ENCODE measurements at regions not wholly inside any gene's neighbourhood (a gene's known extent, or its start where the extent isn't known, plus 50 kb on each side); places are given as distances from the start of the nearest gene placed in this dataset.
"Not testable (repeated sequence)": the region's sequence is repeated elsewhere in the genome, so short reads cannot be mapped to it uniquely, and the experiment has no call there.

DNA sequence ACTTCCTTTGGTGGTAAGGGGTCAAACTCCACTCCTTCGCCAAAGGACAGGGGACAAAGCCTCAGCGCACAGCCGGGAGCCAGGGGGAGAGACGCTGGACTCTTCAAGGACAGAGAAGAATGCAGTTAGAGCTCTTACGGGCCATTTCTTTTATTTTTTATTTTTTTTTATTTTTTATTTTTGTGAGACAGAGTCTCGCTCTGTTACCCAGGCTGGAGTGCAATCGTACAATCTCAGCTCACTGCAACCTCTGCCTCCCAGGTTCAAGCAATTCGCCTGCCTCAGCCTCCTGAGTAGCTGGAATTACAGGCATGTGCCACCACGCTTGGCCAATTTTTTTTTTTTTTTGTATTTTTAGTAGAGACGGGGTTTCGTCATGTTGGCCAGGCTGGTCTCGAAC is 93.2 kb upstream of the RPH3AL start, which contains the start of gene RFLNB:
Gene RFLNB (minus strand): TSS at position 101 of the 400 bp plus-strand sequence.
- H3K4me3 ChIP-seq (ENCODE audit: low read length); H3K36me3 ChIP-seq (ENCODE audit: control insufficient read depth, insufficient read depth, low read length); H3K4me1 ChIP-seq (ENCODE audit: control insufficient read depth, insufficient read depth, low read length); H3K9ac ChIP-seq (ENCODE audit: low read length); H3K27ac ChIP-seq (ENCODE audit: low read depth, low read length); H3K27me3 ChIP-seq (ENCODE audit: control insufficient read depth, insufficient read depth, low read length): not testable (repeated sequence)

GRCh38 chr17:444879-445454 is 92.4 kb upstream of the RPH3AL start:
- no peak overlapping the region for H3K27ac ChIP-seq (ENCODE audit: low read depth, low read length)
- no peaks in the 10 kb centered on the region for H3K4me1 ChIP-seq (ENCODE audit: control insufficient read depth, insufficient read depth, low read length)
- H3K27me3 ChIP-seq (ENCODE audit: control insufficient read depth, insufficient read depth, low read length), result no peaks in the 10 kb centered on the region
- no peak overlapping the region for H3K9ac ChIP-seq (ENCODE audit: low read length)
- H3K36me3 ChIP-seq (ENCODE audit: control insufficient read depth, insufficient read depth, low read length), result no peaks in the 10 kb centered on the region
- no peak overlapping the region for H3K4me3 ChIP-seq (ENCODE audit: low read length)

GRCh38 chr17:443109-443508 is 90.5 kb upstream of the RPH3AL start:
- Histone ChIP-seq H3K4me1 (ENCODE audit: control insufficient read depth, insufficient read depth, low read length) (no peaks in the 10 kb centered on the region), H3K9ac (ENCODE audit: low read length) (no peak overlapping the region), H3K27ac (ENCODE audit: low read depth, low read length) (no peak overlapping the region), H3K4me3 (ENCODE audit: low read length) (no peak overlapping the region), H3K36me3 (ENCODE audit: control insufficient read depth, insufficient read depth, low read length) (no peaks in the 10 kb centered on the region), H3K27me3 (ENCODE audit: control insufficient read depth, insufficient read depth, low read length) (no peaks in the 10 kb centered on the region)

- H3K4me3 ChIP-seq (ENCODE audit: low read length), result no peak overlapping the region
- H3K27ac ChIP-seq (ENCODE audit: low read depth, low read length), result no peak overlapping the region
- H3K4me1 ChIP-seq (ENCODE audit: control insufficient read depth, insufficient read depth, low read length), result no peaks in the 10 kb centered on the region
- no peaks in the 10 kb centered on the region for H3K27me3 ChIP-seq (ENCODE audit: control insufficient read depth, insufficient read depth, low read length)
- H3K9ac ChIP-seq (ENCODE audit: low read length), result no peak overlapping the region
- no peaks in the 10 kb centered on the region for H3K36me3 ChIP-seq (ENCODE audit: control insufficient read depth, insufficient read depth, low read length)
Observed at GRCh38 chr17:441155-441950, 88.7 kb upstream of the RPH3AL start.

DNA sequence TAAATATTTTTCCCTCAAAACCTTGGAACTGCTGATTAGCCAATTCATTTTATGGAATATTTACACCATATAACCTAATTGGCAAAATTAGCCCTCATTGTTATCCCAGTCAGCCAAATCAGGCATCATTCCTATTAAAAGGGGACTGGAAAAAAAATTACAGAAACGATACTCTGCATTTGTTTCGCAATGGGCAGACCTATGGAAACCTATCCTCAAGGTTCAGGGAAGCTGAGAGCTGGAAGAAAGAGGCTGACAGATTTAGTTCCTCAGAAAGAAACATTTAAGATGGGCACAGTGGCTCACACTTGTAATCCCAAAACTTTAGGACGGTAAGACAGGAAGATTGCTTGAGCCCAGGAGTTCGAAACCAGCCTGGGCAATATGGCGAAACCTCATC is 85.6 kb upstream of the RPH3AL start:
- no peaks in the 10 kb centered on the region for H3K27me3 ChIP-seq (ENCODE audit: control insufficient read depth, insufficient read depth, low read length)
- no peak overlapping the region for H3K27ac ChIP-seq (ENCODE audit: low read depth, low read length)
- no peaks in the 10 kb centered on the region for H3K4me1 ChIP-seq (ENCODE audit: control insufficient read depth, insufficient read depth, low read length)
- H3K4me3 ChIP-seq (ENCODE audit: low read length), result no peak overlapping the region
- no peak overlapping the region for H3K9ac ChIP-seq (ENCODE audit: low read length)
- H3K36me3 ChIP-seq (ENCODE audit: control insufficient read depth, insufficient read depth, low read length), result no peaks in the 10 kb centered on the region

DNA sequence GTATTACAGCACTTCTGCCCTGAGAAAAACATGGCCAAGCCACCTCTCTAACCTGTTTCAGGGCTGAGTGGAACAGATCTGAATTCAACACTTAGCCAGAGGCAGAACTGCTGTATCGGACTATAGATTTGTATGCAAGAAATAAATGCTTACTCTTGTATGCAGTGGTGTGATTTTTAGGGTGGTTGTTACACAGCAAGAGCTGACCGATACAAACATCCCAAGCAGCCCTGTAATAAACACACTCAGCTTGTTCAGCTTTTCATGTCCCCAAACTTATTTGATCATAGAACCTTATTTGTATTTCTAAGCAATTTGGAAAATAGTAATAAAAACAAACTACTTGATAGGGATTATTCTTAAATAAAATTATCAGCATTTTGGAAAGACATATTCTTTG is 84.9 kb upstream of the RPH3AL start:
- no peaks in the 10 kb centered on the region for H3K36me3 ChIP-seq (ENCODE audit: control insufficient read depth, insufficient read depth, low read length)
- no peak overlapping the region for H3K4me3 ChIP-seq (ENCODE audit: low read length)
- no peaks in the 10 kb centered on the region for H3K27me3 ChIP-seq (ENCODE audit: control insufficient read depth, insufficient read depth, low read length)
- H3K4me1 ChIP-seq (ENCODE audit: control insufficient read depth, insufficient read depth, low read length), result no peaks in the 10 kb centered on the region
- H3K27ac ChIP-seq (ENCODE audit: low read depth, low read length), result no peak overlapping the region
- no peak overlapping the region for H3K9ac ChIP-seq (ENCODE audit: low read length)

GRCh38 chr17:436571-436970 is 84.0 kb upstream of the RPH3AL start:
- H3K4me1 ChIP-seq (ENCODE audit: control insufficient read depth, insufficient read depth, low read length), result no peaks in the 10 kb centered on the region
- H3K36me3 ChIP-seq (ENCODE audit: control insufficient read depth, insufficient read depth, low read length), result no peaks in the 10 kb centered on the region
- no peak overlapping the region for H3K27ac ChIP-seq (ENCODE audit: low read depth, low read length)
- no peak overlapping the region for H3K9ac ChIP-seq (ENCODE audit: low read length)
- H3K4me3 ChIP-seq (ENCODE audit: low read length), result no peak overlapping the region
- H3K27me3 ChIP-seq (ENCODE audit: control insufficient read depth, insufficient read depth, low read length), result no peaks in the 10 kb centered on the region

GRCh38 chr17:432471-432870 is 79.9 kb upstream of the RPH3AL start:
- not testable (repeated sequence) for H3K36me3 ChIP-seq (ENCODE audit: control insufficient read depth, insufficient read depth, low read length); H3K4me3 ChIP-seq (ENCODE audit: low read length); H3K27ac ChIP-seq (ENCODE audit: low read depth, low read length); H3K4me1 ChIP-seq (ENCODE audit: control insufficient read depth, insufficient read depth, low read length); H3K9ac ChIP-seq (ENCODE audit: low read length); H3K27me3 ChIP-seq (ENCODE audit: control insufficient read depth, insufficient read depth, low read length)

DNA sequence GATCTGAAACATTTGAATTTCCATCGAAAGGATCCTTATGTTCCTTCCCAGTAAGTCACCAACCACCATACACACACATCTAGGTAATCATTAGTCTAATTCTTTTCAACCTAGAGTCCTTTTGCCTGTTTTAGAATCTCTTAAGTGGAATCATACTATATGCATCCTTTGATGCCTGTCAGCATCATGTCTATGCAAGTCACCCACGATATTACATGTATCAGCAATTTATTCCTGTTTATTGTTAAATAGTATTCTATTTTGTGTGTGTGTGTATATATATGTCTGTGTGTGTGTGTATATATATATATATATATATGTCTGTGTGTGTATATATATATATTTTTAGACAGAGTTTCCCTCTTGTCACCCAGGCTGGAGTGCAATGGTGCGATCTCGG is 78.9 kb upstream of the RPH3AL start:
- Histone ChIP-seq H3K9ac (ENCODE audit: low read length) (no peak overlapping the region), H3K36me3 (ENCODE audit: control insufficient read depth, insufficient read depth, low read length) (no peaks in the 10 kb centered on the region), H3K27ac (ENCODE audit: low read depth, low read length) (no peak overlapping the region), H3K4me1 (ENCODE audit: control insufficient read depth, insufficient read depth, low read length) (no peaks in the 10 kb centered on the region), H3K27me3 (ENCODE audit: control insufficient read depth, insufficient read depth, low read length) (no peaks in the 10 kb centered on the region), H3K4me3 (ENCODE audit: low read length) (no peak overlapping the region)

DNA sequence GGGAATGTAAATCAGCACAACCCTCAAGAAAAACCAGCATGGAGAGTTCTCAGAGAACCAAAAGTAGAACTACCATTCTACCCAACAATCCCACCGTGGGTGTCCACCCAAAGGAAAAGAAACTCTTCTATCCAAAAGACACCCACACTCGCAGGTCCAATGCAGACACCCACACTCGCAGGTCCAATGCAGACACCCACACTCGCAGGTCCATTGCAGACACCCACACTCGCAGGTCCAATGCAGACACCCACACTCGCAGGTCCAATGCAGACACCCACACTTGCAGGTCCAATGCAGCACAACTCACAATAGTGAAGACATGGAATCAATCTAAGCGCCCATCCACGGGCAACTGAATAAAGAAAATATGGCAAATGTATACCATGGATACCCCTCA is 77.0 kb upstream of the RPH3AL start:
- H3K4me1 ChIP-seq (ENCODE audit: control insufficient read depth, insufficient read depth, low read length), result no peaks in the 10 kb centered on the region
- no peak overlapping the region for H3K27ac ChIP-seq (ENCODE audit: low read depth, low read length)
- no peaks in the 10 kb centered on the region for H3K27me3 ChIP-seq (ENCODE audit: control insufficient read depth, insufficient read depth, low read length)
- H3K4me3 ChIP-seq (ENCODE audit: low read length), result no peak overlapping the region
- no peak overlapping the region for H3K9ac ChIP-seq (ENCODE audit: low read length)
- H3K36me3 ChIP-seq (ENCODE audit: control insufficient read depth, insufficient read depth, low read length), result no peaks in the 10 kb centered on the region

DNA sequence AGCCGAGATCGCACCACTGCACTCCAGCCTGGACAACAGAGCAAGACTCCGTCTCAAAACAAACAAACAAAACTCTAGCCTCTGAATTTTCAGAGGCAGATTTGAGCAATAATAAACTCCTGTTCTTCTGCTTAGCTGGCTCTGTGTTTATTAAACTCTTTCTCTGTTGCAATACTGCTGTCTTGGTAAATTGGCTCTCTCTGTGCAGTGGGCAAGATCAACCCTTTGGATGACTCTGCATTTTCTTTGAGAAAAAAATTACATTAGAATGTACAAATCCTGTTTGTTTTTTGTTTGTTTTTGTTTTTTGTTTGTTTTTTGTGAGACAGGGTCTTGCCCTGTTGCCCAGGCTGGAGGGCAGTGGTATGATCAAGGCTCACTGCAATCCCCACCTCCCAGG is 75.8 kb upstream of the RPH3AL start:
- H3K9ac ChIP-seq (ENCODE audit: low read length), result no peak overlapping the region
- no peaks in the 10 kb centered on the region for H3K27me3 ChIP-seq (ENCODE audit: control insufficient read depth, insufficient read depth, low read length)
- no peaks in the 10 kb centered on the region for H3K4me1 ChIP-seq (ENCODE audit: control insufficient read depth, insufficient read depth, low read length)
- H3K36me3 ChIP-seq (ENCODE audit: control insufficient read depth, insufficient read depth, low read length), result no peaks in the 10 kb centered on the region
- H3K27ac ChIP-seq (ENCODE audit: low read depth, low read length), result no peak overlapping the region
- no peak overlapping the region for H3K4me3 ChIP-seq (ENCODE audit: low read length)

DNA sequence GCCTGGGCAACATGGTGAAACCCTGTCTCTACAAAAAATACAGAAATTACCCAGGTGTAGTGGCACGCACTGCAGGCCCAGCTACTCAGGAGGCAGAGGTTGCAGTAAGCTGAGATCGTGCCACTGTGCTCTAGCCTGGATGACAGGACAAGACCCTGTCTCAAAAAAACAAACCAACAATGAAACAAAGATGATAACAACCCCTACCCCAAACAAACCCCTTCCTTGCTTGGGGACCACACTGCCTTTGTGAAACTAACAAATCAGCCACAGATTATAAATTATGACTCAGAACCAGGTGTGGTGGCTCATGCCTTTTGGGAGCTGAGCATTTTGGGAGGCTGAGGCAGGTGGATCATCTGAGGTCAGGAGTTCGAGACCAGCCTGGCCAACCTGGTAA is 75.3 kb upstream of the RPH3AL start:
- Histone ChIP-seq H3K4me3 (ENCODE audit: low read length) (no peak overlapping the region), H3K4me1 (ENCODE audit: control insufficient read depth, insufficient read depth, low read length) (no peaks in the 10 kb centered on the region), H3K27me3 (ENCODE audit: control insufficient read depth, insufficient read depth, low read length) (no peaks in the 10 kb centered on the region), H3K27ac (ENCODE audit: low read depth, low read length) (no peak overlapping the region), H3K9ac (ENCODE audit: low read length) (no peak overlapping the region), H3K36me3 (ENCODE audit: control insufficient read depth, insufficient read depth, low read length) (no peaks in the 10 kb centered on the region)

GRCh38 chr17:427327-427726 is 74.7 kb upstream of the RPH3AL start:
- Histone ChIP-seq H3K4me3 (ENCODE audit: low read length) (no peak overlapping the region), H3K9ac (ENCODE audit: low read length) (no peak overlapping the region), H3K4me1 (ENCODE audit: control insufficient read depth, insufficient read depth, low read length) (no peaks in the 10 kb centered on the region), H3K27me3 (ENCODE audit: control insufficient read depth, insufficient read depth, low read length) (no peaks in the 10 kb centered on the region), H3K36me3 (ENCODE audit: control insufficient read depth, insufficient read depth, low read length) (no peaks in the 10 kb centered on the region), H3K27ac (ENCODE audit: low read depth, low read length) (no peak overlapping the region)

All from rectal smooth muscle tissue (tissue), 1 donor.